ENCODE measurements at regions not wholly inside any gene's neighbourhood (a gene's known extent, or its start where the extent isn't known, plus 50 kb on each side); places are given as distances from the start of the nearest gene placed in this dataset.

DNA sequence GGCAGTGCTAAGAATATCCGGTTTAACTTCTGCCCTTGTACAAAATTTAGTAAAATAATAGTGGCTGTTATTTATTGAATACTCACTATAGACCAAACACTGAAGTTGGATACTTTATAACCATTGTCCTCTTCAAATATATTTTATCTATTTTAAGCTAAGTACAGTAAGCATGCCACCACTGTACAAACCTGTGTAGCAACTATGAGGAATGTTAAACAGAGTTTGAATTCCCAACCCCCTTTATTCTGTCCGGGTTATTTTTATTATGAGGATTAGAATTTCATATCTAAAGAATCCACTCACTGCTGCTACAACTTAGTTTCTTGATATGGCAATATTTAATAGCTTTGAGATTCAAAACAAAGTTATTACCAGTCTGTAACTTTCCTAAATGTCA, 203.5 kb upstream of the RBMS3 start:
- no peak for DNase-seq

DNA sequence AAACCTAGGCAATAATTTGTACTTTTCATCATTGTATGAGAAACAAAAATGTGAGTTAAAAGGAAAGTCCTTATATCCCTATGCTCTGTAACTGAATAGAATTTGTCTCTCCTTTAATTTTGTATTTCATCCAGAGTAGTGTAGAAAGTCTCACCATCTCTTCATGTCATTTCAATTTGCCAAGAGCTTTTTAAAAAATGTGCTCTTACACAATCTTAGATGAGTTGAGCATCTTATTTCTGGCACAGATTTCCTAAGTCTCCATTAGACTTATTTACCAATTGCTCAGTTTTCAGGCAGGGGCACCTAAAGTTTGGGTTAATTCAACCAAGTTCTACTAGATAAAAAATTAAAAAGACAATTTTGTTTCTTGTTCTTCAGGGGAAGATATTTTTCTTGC, 201.5 kb upstream of the RBMS3 start:
- no peak for DNase-seq

DNA sequence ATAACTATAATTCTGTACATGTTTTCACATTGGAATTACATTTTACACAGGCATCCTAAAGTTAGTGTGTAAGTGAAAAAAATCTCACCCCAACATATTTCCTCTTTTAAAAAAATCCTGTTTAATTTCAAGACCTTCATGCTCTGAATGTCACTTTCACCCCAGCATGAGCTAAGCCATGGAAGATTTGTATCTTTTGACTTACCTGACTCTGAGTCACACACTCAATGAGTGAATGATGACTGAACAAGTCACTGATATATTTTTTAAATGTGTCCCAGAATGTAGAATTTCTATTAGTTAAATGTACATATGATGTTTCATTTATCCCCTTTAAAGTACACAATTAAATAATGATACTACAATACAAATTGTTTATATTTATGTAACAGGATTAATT, 199.9 kb upstream of the RBMS3 start:
- no peak for DNase-seq

DNA sequence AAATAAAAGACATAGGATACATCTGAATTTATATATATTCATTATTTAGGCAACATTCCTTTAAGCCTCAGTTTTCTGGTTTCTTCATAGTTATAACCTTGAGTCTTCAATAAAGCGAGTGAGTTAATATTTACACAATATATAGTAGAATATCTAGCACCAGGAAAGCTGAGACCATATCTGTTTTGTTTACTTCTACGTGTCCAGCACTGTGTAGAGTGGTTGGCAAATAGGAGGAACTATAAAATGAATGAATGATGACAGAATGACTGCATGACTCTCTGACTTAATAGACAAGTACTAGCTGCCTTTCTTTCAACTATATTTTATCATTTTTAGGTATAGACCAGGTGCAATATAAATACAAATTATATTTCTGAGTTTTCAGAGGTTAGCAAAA, 197.8 kb upstream of the RBMS3 start:
- no peak for DNase-seq

DNA sequence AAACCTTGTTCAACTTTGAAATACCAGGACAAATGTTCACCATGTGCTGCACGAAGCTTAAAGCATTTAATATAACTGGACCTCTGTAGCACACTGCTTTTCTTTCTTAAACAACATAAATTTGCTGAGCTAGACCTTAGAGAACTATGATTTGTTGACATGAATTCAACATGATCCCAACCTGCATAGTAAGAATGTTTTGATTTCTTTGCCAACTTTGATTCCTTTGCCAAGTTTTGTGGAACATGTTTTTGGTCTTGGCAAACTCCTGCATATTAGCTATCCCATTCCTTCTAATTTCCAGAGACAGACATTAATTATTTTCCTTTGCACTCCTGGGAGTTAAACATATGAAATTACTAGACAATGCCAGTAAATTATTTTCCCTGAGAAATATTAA, 197.2 kb upstream of the RBMS3 start:
- DNase-seq = no peak

DNA sequence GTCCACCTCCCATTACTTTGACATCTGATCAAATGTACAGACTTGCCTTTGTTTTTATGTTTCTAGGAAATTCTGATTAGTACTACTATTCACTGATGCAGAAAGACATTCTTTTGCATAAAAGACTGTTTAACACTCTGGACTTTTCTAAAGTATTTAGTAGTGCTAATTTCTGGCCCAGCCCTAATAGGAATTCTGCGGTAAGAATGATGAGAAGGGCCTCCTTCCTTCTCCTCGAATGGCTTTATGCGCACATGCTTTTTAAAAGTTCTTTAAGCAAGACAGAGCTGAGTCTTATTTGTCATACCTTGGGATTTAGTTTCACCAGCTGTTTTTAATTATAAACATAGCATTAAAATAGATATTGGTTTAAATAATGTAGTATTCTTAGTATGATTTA, 192.3 kb upstream of the RBMS3 start:
- no peak for DNase-seq

DNA sequence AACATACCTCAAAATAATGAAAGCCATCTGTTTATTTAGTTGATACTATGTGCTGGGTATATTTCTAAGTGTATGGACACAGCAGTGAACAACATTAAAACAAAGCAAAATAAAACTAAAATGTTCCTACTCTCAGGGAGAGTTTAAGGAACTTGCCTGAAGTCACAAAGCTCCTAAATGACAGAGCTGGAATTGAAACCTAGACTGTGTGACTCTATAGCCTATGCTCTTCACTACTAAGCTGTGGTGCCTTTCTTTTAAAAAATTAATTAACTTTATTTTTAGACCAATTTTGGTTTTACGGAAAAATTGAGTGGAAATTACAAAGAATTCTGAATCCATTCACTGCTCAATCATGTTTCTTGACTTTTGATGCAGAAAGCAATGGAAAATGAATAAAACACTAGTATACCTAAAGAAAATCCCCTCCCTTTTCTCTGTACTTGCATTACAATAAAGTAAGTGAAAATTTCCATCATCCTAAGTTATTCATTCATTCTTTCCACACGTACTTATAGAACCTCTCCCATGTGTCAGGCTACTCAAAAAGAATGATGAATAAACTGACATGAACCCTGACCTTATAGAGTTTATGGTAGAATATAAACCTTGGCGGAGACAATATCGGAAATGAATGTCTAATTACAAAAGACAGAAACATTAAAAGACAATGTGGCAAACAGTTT, 189.8 kb upstream of the RBMS3 start:
- DNase-seq = no peak

DNA sequence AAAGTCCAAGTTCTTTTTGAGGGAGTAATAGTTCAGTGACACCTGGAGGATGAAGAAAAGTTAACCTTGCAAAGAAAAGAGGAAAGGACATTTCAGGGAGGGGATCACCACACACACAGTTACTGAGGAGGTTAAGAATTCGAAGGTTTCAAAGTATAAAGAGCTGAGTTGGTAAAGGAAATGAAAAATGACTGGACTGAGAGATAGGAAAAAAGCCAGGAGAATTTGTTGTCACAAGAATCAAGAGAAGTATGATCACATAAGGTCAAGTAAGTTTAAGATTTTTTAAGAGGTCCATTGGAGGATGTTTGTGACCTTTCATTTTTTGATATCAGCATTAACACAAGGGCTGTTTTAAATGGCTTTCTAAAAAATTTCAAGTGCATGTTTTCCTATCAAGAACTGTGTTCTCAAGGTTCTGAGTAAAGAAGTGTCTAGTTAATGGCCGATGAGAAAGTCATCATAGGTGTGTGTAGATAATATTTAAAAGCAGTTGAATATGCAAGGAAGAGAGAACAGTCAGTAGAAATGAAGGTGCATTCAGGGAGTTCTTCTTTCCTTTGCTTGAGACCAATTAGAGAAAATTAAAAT, 189.2 kb upstream of the RBMS3 start:
- no peak for DNase-seq

DNA sequence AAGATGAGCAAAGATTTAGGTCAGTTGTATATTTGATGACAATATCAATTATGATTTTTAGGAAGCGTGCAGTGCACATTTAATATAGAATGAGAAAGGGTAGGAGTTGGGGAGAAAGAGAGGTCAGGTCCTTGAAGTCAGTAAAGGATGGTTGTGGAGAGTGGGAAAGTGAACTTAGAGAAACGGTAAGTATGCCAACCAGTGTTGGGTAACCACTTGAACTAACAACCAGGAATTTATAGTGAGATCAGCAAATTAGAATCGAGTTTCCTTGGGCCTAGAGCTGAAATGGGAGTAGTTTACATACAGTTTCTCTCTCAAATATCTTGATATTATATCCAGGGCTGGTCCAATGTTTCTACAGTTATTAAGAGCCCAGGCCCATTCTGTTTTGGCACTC, 188.5 kb upstream of the RBMS3 start:
- no peak for DNase-seq

DNA sequence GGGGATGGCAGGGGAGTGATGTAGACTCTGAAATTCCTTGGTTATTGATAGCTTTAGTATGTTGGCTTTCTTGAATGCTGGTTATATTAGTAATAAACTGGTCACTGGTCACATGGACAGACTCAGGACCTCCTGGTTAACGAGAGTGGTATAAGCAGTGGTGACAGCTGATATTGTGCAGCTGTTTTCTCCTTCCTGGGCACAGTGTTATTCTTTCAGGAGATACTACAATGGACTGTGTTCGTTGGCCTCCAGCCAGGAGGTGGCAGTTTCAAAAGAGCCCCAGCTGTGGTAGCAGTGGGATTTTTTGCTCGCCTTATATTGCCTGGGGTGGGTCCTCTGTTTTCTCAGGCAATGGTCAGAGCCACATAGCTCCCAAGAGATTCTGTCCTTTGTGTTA, 181.6 kb upstream of the RBMS3 start:
- DNase-seq = no peak

DNA sequence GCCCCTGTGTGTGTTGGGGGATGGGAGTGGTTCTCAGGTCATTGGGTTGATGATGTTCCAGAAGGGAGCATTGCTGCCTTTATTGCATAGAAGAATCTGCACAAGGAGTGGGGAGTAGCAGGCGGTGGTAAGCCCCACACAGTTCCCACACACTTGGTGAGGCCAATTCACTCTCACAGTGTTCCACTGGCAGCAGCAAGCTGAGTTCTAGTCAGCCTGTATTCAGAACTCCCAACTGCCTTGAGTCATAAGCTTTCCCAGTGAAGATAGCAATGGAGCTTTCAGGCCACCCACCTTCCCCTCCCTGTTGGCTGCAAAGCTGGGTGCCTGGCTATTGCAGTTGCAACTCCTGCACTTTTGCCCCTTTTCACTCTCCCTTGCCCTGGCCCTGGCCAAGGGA, 181.1 kb upstream of the RBMS3 start:
- no peak for DNase-seq

DNA sequence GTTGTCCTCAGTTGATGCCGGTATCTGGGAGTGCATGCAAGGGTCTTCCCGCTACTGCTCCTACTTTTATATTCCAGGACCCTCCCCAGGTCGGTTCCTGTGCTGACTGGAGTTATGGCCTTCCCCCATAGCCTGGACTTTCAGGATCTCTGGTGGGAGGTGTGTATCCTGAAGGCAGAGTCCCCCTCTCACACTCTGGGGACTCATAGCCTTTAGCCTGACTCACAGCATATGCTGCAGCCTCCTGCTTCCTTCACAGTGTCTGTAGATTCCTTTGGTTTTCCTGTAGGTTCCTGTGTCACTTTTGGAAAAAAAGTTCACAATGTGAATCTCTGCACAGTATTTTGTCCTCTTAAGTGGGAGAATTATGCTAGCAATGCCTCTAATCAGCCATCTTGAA, 180.6 kb upstream of the RBMS3 start:
- DNase-seq = no peak

DNA sequence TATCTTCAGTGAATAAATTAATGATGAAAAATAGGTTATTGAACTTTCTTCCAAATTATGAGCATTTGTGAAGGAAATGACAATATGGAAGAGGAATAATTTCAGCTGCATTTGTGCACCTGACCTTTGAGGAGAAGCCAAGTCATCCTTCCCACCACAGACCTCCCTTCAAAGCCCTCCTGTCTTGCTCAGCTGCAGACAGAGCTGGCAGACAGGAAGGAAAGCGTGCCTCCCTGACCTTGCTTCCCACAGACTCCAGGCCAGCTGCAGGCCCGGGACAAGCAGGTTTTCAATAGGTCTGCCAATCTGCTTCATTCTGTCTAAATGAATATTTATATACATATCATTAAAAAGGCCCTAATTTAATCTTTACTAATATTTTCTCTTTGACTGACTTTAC, 152.9 kb upstream of the RBMS3 start:
- DNase-seq = no peak

DNA sequence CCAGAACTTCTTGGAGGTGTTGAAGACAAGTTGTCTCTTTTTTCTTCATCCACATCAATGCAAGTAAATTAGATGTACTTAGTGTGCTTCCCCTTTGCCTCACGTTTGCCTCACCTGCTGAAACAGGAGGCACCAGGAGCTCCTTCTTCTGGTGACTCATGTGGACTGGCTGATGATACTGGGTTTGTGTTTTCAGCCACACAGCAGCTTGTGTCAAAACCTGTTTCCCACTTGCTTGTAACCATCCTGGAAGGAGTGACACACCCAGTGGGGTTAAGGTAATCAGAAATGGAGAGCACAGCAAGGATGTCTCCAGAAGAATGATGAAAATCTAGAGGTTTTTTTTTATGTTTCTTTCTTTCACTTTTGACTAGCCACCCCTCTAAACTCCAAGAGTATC, 143.3 kb upstream of the RBMS3 start:
- DNase-seq = no peak

DNA sequence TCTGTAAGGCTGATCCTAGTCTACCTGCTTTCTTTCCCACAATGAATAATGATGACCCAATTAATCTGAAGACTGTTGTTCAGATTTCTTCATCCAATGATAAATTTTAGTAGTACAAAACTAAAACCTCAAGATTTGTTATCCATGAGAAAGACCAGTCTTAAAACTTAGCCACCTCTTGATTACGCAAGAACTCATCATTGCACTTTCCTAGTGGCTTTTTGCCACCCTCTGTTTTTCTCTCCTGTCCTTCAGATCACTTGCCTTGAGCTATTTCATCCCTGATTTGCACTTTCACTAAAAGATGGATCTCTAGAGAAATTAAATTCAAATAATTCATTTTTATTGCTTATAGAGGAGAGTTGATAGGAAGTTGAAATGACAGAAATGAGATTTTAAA, 142.7 kb upstream of the RBMS3 start:
- DNase-seq = no peak

DNA sequence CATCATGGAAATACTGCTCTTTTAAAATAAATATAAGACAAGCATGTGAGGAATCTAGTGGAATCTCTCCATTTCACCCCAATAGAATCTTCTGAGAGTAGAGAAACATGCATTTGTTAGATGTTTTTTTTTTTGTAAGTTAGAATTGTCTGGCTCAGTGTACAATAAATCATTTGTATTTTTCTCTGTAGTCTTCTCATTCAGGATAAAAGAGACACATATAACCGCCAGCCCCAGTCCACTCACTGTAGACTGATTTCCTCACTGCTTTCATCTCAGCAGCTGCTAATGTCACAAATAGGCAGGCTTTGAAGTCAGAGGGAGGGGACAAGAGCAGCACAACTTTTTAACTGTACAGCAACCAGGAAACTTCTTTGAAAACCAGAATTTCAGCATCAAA, 140.2 kb upstream of the RBMS3 start:
- DNase-seq = no peak

DNA sequence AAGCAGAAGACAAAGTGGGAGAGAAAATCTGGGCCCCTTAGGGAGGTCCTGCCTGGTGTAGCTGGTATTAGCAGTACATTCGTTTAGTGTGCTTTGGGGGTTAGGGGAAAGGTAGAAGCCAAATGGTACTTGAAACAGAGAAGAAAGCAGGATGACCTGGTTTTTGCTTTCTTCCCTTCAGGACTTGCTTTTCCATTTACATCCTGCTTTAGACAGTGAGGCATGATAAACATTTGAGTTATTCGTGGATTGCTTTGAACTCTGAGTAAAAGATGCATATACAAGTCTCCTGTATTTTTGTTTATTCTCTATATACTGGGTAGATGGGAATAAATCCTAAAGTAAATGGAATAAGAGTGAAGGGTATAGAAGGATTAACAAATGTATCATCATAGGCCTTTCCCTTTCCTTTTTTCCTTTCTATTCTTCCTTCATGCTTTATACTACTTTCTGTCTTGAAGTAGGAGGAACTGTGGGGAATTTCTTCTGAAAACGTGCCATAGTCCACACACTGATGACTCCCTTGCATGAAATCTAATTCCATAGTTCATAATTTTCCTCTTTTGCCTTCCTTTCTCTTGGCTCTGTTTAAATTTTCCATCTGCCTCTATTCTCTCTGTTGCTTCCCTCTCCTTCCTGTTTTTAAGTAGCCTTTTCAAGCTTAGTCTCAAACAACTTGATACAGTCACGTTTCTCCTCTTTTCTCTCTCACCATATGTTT, 139.5 kb upstream of the RBMS3 start:
- DNase-seq = no peak

DNA sequence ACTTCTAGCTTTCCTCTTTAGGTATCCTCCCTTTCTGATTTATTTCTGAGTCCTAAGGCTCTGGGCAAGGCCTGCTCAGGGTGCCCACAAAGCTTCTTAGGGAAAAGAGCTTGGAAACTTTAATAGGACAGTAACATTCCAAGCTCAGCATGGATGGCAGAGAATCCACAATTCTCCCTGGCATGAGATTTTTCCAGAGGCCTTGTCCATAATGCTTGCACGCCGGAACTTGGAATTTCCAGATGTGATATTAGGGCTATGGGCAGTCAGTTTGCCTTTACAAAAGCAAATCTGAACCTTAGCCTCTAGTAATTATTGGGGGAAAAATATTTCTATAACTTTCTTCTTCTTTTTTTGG, 139.0 kb upstream of the RBMS3 start:
- DNase-seq = no peak

DNA sequence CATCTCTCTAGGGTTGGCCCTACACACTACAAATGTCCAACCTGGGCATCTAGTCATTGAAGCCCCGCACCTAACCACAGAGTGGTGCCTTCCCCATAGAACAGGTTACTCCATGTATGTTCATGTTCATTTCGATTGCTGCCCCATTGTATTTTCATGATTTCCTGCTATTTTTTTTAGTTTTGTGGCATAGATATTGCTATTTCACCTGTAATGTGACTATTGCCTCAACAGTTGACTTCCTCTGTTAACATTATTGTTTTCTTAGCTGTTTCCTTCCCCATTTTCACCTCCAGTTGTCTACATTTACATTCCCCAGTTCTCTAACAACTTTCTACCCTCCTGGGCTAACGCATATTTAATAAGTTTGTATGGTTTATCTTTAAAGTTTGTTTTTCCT, 137.7 kb upstream of the RBMS3 start:
- no peak for DNase-seq

DNA sequence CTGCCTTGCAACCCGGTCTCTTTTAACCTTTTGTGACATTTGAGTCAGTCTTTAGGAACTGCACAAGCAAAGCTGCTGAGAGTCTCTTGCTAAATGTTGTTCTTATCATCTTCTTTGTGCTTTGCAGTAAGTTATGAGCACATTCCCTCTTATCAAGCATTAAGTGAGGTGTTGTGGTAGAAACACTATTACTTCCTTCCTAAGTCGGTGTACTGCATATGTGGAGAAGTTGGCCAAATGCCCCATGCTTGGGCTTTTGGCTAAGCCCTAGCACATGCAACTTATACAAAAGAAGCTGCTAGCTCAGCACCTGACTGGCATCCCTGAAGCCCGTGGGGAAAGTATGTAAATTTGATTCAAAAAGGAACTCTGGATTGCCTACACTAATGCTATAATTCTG, 136.5 kb upstream of the RBMS3 start:
- no peak for DNase-seq

DNA sequence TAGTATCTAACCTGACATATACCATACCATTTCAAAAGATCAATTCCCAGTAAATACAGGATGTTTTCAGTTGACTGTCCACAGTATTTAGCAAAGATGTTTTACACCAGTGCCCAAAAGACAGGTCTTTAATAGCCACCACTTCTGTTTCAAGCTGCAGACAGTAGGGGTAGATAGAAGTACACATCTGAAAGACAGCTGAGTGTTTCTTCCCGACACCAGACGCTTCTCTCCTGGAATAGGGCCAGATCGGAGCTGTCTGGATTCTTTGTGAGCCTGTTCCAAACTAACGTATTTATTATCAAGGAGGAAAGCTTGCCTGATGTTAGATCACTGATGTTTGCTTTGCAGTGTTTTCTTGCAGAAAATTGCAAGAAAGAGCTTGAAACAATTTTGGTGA, 136.1 kb upstream of the RBMS3 start:
- DNase-seq = no peak

DNA sequence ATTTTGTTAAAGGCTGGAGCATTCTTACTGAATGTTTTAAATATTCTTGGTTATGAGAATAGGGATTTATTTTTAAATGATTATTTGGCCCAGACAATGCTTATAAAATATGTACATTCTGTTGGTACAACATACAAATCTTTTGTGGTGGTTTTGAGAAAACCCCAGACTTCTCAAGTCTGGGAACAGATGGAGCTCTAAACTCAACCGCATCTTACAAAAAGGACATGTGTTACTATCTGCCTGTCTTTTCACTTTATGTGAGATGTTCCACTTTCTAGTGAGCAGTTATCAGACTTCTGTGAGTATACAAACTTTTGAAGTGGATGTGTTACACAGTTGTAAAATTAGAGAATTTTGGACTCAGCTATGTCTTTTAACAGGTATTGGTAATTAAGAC, 135.5 kb upstream of the RBMS3 start:
- DNase-seq = no peak

DNA sequence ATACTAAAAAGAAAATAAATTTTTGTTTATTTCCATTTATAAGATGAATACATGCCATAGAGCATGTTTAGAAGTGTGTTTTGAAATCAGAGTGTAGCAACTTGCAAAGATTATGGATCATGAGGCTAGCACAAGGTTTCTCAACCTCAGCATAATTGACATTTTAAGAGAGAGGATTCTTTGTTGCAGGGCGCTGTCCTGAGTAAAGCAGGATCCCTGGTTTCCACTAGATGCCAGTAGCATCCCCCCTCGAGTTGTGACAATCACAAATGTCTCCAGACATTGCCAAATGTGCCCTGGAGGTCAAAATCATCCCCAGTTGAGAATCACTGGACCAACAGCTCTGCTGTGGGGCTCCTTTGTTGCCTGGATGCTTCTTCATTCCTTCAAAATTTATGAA, 128.5 kb upstream of the RBMS3 start:
- no peak for DNase-seq

DNA sequence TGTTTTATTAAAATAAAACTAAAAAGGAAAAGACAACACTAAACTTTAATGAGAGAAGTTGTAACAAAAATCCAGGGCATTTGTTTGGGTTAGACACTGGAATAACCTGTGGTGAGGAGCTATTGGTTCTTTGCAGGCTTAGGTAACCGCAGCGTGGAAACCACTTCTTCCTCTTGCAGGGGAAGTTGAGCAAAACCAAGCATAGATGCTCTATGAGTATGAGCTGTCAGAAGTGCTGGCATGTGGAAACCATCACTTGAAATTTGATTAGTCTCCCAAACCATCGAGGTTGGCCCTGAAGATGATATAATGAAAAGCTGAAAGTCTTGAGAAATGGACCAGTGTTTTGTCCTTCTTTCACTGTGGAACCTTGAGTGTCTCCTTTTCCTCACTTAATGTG, 127.1 kb upstream of the RBMS3 start:
- no peak for DNase-seq
